ENCODE measurements at regions not wholly inside any gene's neighbourhood (a gene's known extent, or its start where the extent isn't known, plus 50 kb on each side); places are given as distances from the start of the nearest gene placed in this dataset.

GRCh38 chr17:31724026-31724425 lies 135.0 kb downstream of the COPRS start:
- peak in 1 of 2 experiments; percentile 20 for DNase-seq (ENCODE audit: low read depth in 1 of 2, low spot score in 2 of 2)
- Histone ChIP-seq H3K23me2 (ENCODE audit: low read depth, low read length) (no peaks in the 10 kb centered on the region; the same call in 1 of the 2 replicates), H2BK5ac (ENCODE audit: low read depth, low read length) (no peak overlapping the region), H3K9ac (replicated peaks in 1 of 4; ENCODE audit: extremely low read depth in 1 of 4, low read depth in 3 of 4, low read length in 3 of 4) (no peak overlapping the region), H2BK12ac (ENCODE audit: low read depth, low read length) (no peak overlapping the region), H4K5ac (ENCODE audit: insufficient read length, low read depth, low read length) (no peak overlapping the region), H3K36me3 (ENCODE audit: control insufficient read depth in 2 of 4, insufficient read depth in 4 of 4, low read length in 3 of 4) (no peaks in the 10 kb centered on the region), H3K9me3 (ENCODE audit: insufficient read depth in 2 of 2, low read depth in 1 of 2, low read length in 1 of 2) (no peaks in the 10 kb centered on the region), H3K79me1 (ENCODE audit: low read depth, low read length) (no peaks in the 10 kb centered on the region), H3K27ac (ENCODE audit: low read depth, low read length) (no peak overlapping the region), H3K4me3 (ENCODE audit: extremely low read depth in 1 of 4, insufficient read depth in 2 of 4, low read depth in 3 of 4, low read length in 4 of 4) (no peak overlapping the region), H4K20me1 (replicated peaks in 1 of 2; ENCODE audit: control insufficient read depth in 1 of 2, insufficient read depth in 2 of 2, low read length in 2 of 2) (no peaks in the 10 kb centered on the region), H3K27me3 (replicated peaks in 1 of 4; ENCODE audit: control insufficient read depth in 3 of 4, extremely low read depth in 1 of 4, insufficient read depth in 3 of 4, low read length in 3 of 4) (no peaks in the 10 kb centered on the region), H2AFZ (ENCODE audit: low read length) (no peak overlapping the region), H2AK5ac (ENCODE audit: low read depth, low read length) (no peak overlapping the region), H4K8ac (ENCODE audit: extremely low read depth, insufficient read depth, low read length) (no peak overlapping the region), H3K14ac (ENCODE audit: insufficient read length) (no peak overlapping the region), H2BK20ac (ENCODE audit: low read length) (no peak overlapping the region), H3K4me2 (ENCODE audit: insufficient read depth in 1 of 2, low read depth in 2 of 2, low read length in 2 of 2) (no peak overlapping the region), H3K23ac (ENCODE audit: insufficient read length) (no peak overlapping the region), H3K4me1 (replicated peaks in 1 of 4; ENCODE audit: control insufficient read depth in 3 of 4, insufficient read depth in 4 of 4, low read length in 3 of 4) (no peaks in the 10 kb centered on the region), H2BK15ac (ENCODE audit: low read length) (no peak overlapping the region), H3K56ac (replicated peaks; ENCODE audit: insufficient read length, low read depth, low read length) (no peak overlapping the region), H4K91ac (replicated peaks; ENCODE audit: insufficient read length, low read length) (no peak overlapping the region), H2BK120ac (replicated peaks; ENCODE audit: low read depth, low read length) (no peak overlapping the region), H3K4ac (replicated peaks; ENCODE audit: insufficient read length, low read depth, low read length) (no peak overlapping the region), H3K79me2 (ENCODE audit: control insufficient read depth in 1 of 2, insufficient read depth in 2 of 2, low read length in 2 of 2) (no peaks in the 10 kb centered on the region), H3K18ac (ENCODE audit: extremely low read depth, low read length) (no peak overlapping the region)
- POLR2A ChIA-PET (ENCODE audit: partially characterized antibody), result interaction anchor here (1.3 kb wide), 1 partner anchor 14 kb away, joined by 3 read pairs; no protein-coding TSS in a partner anchor
- WGBS, 2 experiments (ENCODE audit: extremely low coverage in 1 of 2, insufficient coverage in 1 of 2, insufficient read length in 1 of 2, insufficient replicate concordance in 2 of 2, low coverage in 1 of 2, low lambda C conversion rate in 2 of 2, missing lambda C conversion rate in 1 of 2), result 93% methylated on average over 8 of the region's 8 CpGs; no CpG with 5 or more reads in 1 of the 2 experiments
- no peak for FAIRE-seq
- CTCF ChIA-PET (ENCODE audit: partially characterized antibody), result interaction anchor here (0.9 to 1.1 kb wide), 2 partner anchors 10 to 118 kb away, joined by 3 to 4 read pairs; no protein-coding TSS in a partner anchor
- no peak for TF ChIP-seq SUZ12 (IDR thresholded peaks at IDR 0.05; ENCODE audit: low read length)
- TF ChIP-seq CEBPB (IDR thresholded peaks at IDR 0.05; ENCODE audit: low read depth, low read length), result no peak
- no peak for TF ChIP-seq RFX5 (IDR thresholded peaks at IDR 0.05; ENCODE audit: borderline replicate concordance, low read depth, low read length)
- no peak for TF ChIP-seq SP2 (IDR thresholded peaks at IDR 0.05; ENCODE audit: low read length)
- TF ChIP-seq HDAC2 (IDR thresholded peaks at IDR 0.05; ENCODE audit: borderline replicate concordance in 1 of 2, low read depth in 2 of 2, low read length in 2 of 2), result no peak
- TF ChIP-seq MAFK (IDR thresholded peaks at IDR 0.05; ENCODE audit: low read depth, low read length), result no peak
- TF ChIP-seq KDM4A (IDR thresholded peaks at IDR 0.05; ENCODE audit: low read depth, low read length, severe bottlenecking), result no peak
- TF ChIP-seq NRF1 (IDR thresholded peaks at IDR 0.05; ENCODE audit: low read depth, low read length), result no peak
- no peak for TF ChIP-seq JUND (IDR thresholded peaks at IDR 0.05; ENCODE audit: low read length)
- no peak for TF ChIP-seq CTCF (IDR thresholded peaks at IDR 0.05; ENCODE audit: control extremely low read depth in 1 of 3, insufficient read depth in 1 of 3, low read depth in 1 of 3, low read length in 3 of 3)
- no peak for TF ChIP-seq ASH2L (IDR thresholded peaks at IDR 0.05; ENCODE audit: low read length)

Data from H1 (cell line).